Hepatic stellate cell (primary cell): ENCODE measurements at regions not wholly inside any gene's neighbourhood (a gene's known extent, or its start where the extent isn't known, plus 50 kb on each side); places are given as distances from the start of the nearest gene placed in this dataset.
"Not testable (repeated sequence)": the region's sequence is repeated elsewhere in the genome, so short reads cannot be mapped to it uniquely, and the experiment has no call there.

Experiments
- DNase-seq: peaks from one replicate; pipeline ENCODE4 v3.0.0; 2011; ENCODE audit warnings: low spot score

DNA sequence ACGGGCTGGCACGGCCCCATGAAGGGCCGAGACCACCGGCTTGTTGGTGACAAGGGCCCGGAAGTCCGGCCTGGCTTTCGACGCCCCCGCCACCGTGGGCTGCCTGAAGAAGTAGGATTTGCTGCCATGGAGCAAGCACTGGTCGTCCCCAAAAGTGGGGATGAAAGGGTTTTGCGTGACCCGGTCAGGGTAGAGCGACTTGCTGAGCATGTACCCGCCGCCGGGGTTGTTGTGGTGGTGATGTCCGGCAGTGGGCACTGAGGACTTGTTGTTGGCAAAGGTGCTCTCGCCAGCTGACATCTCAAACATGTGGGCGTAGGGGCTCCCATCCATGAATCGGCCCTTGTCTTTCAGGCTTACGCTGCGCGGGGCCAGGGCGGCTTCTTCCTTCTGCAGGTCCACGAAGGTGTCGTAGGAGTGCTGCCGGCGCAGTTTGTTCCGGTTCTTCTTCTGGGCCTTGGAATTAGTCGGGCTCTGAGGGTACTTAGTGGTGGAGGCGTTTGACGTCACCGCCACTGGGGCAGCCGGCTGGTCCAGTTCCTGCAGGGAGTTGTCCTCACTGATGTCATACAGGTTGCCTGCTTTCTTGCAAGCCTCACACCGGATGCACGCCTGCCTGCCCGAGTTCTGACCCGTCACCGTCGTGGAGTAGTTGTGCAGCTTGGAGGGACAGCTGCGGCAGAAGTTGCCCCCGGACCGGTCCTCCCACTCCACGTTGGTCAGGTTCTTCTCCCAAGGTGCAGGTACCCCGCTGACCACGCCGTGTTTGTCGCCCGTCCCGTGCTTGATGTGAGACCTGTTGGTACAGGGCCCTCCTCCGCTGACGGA is 366.6 kb downstream of the EMP1 start:
- no peak for DNase-seq

DNA sequence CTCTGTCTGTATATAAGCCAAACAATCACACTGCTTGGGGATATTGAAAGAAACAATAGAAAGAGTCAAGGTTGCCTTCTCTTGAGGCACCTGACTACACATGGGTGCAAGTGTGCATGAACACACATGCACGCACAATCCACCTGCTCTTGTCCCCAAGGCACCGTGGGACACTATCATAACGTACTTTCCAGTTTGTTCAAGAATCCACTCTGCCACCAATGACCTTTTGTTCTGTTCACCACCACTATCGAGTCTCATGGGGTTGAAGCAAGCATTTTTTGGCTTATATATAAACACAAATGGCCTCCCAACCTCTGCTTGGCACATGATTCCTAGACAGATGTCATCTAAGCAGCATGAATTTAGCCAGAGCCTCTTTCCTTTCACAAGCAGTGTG is 365.4 kb downstream of the EMP1 start:
- DNase-seq: no peak

DNA sequence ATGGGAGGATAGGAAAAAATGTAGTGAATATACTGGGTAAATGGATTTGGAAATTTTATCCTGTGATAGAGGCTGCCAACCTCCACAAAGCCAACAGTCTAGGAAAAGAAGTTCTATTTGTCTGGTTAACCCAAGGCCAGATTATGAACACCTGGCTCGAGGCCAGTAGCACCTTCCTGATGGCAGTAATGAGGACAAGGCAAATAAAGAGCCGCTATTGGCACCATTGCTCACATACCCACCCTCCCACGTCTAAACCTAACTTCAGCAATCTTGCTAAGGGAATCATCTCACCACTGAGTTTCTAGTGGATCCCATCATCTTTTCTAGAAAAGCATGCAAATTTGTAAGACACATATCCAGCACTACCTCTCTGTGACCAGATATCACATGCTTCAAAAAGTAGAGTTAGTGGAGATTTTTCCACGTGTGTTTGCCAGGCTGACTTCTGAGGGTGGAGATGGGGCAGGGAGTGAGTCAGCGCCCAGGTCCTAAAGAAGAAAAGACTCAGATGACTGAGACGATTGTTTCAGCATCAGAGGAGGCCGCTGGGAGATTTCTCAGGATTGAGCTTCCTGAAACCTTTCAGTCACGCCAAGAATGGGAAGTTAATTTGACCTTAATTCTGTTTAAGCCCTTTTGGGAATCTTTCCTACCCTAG is 362.9 kb downstream of the EMP1 start:
- DNase-seq: no peak

GRCh38 chr12:13552830-13553229 is 356.3 kb downstream of the EMP1 start:
- DNase-seq: no peak

- no peak for DNase-seq
Observed at GRCh38 chr12:13547283-13547682, 350.8 kb downstream of the EMP1 start.

- no peak for DNase-seq
Observed at GRCh38 chr12:13546231-13546630, 349.7 kb downstream of the EMP1 start.

GRCh38 chr12:13539051-13539450 is 342.5 kb downstream of the EMP1 start:
- no peak for DNase-seq

- no peak for DNase-seq
Observed at GRCh38 chr12:13538136-13538535, 341.6 kb downstream of the EMP1 start.

DNA sequence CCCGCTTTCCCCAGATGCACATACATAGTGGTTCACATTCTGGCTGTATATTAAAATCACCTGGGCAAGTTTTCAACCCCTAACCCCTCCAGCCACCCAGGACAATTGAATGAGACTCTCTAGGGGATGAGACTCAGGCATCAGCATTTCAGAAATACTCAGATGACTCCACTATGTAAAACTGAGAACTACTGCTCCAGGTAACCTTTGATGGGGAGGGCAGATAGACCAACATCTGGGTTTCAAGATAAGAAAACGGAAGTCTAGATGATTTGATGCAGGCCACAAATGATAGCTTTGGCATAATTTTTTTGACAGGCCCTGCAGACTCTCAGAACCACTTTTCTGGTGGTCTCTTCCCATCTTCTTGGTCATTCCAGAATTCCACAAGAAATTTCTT is 341.1 kb downstream of the EMP1 start:
- no peak for DNase-seq

GRCh38 chr12:13536219-13536910 is 339.8 kb downstream of the EMP1 start:
- DNase-seq: no peak

GRCh38 chr12:13534645-13535398 is 338.3 kb downstream of the EMP1 start:
- peak; percentile 9 for DNase-seq

DNA sequence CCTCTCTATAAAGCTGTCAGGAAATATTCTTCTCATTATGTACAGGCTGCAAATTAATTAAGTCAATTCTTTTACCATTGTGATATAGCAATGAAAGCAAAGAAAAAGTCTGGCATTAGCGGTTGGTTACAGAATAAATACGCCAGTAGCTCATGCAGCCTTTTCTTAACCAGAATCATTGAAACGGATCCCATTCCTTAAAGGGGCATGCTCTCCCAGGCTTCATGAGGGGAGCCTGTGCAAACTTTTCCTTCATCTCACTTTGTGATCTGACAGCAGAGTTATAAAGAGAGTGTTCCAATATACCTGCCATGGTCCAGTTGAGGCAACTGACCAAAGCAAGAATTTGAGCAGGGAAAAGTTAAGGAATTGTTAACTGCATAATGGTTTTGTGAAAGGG is 337.7 kb downstream of the EMP1 start:
- DNase-seq: no peak

GRCh38 chr12:13530966-13531365 is 334.4 kb downstream of the EMP1 start:
- no peak for DNase-seq

GRCh38 chr12:13526185-13526921 is 329.8 kb downstream of the EMP1 start:
- DNase-seq: not testable (repeated sequence)

- DNase-seq: no peak
Observed at GRCh38 chr12:13523536-13524307, 327.2 kb downstream of the EMP1 start.

DNA sequence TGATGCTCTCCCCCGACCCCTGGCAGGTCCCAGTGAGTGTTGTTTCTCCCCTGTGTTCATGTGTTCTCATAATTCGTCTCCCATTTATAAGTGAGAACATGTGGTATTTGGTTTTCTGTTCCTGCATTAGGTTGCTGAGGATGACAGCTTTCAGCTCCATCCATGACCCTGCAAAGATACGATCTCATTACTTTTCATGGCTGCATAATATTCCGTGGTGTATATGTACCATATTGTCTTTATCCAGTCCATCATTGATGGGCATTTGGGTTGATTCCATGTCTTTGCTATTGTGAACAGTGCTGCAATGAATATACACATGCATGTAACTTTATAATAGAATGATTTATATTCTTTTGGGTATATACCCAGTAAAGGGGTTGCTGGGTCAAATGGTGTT is 321.5 kb downstream of the EMP1 start:
- DNase-seq: not testable (repeated sequence)

GRCh38 chr12:13509740-13510139 is 313.2 kb downstream of the EMP1 start:
- DNase-seq: no peak

DNA sequence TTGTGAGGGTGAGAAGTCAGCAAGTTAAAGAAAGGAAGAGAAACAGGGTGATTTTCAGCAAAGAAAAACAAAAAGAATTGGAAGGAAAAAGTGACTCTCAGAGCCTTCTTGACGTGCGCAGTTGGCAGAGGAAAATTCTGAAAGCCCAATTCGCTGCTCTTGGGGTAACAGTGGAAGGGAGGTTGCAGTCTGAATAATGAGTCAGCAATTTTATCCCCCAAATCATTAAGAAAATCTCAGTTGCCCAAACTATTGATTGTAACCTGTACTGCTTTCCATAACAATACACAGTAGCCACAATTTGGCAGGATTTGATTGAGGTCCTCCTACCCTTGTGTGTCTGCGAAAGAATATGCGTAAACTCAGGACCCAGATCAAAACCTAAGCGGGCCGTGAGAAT is 309.1 kb downstream of the EMP1 start:
- DNase-seq: no peak

- DNase-seq: no peak
Observed at GRCh38 chr12:13505224-13505623, 308.7 kb downstream of the EMP1 start.

DNA sequence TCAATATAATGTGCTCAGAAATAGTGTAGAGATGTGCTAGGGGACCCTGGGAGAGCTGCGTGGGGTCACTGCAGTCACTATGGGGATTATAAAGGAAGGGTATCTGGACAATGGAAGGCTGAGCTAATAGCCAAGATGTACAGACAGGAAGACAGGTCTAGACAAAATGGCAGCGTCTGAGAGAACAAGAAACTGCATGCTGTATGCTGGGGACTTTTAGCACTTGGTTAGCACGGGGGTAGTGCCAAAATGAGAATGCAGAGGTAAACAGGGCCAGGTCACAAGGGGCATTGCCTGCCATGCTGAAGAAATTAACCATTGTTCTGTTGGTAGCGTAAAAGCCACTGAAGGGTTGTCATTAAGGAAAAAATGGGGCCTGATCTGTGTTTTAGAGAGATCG is 308.2 kb downstream of the EMP1 start:
- DNase-seq: no peak

GRCh38 chr12:13504074-13504473 is 307.5 kb downstream of the EMP1 start:
- no peak for DNase-seq
